Chondrocyte (in vitro differentiated cells): ENCODE measurements at regions not wholly inside any gene's neighbourhood (a gene's known extent, or its start where the extent isn't known, plus 50 kb on each side); places are given as distances from the start of the nearest gene placed in this dataset.

Experiments used
- DNase-seq: peaks from one replicate; pipeline ENCODE4 v3.0.0; 2021; ENCODE audit warnings: mixed read lengths, low spot score
- H3K27ac Mint-ChIP-seq: one replicate; pipeline ENCODE4 v1.8.0; 2021; ENCODE audit warnings: mild to moderate bottlenecking, moderate library complexity, mixed read lengths; ENCODE audit not compliant: unreplicated experiment
- H3K27me3 Mint-ChIP-seq: 2 replicates; pipeline ENCODE4 v1.8.0; 2021; ENCODE audit warnings: low read depth, mixed read lengths
- H3K36me3 Mint-ChIP-seq: 2 replicates; pipeline ENCODE4 v1.8.0; 2021; ENCODE audit warnings: low read depth, mixed read lengths
- H3K4me1 Mint-ChIP-seq: 2 replicates; pipeline ENCODE4 v1.8.0; 2021; ENCODE audit warnings: low read depth, mild to moderate bottlenecking, mixed read lengths
- H3K4me3 Mint-ChIP-seq: one replicate; pipeline ENCODE4 v1.8.0; 2021; ENCODE audit warnings: mild to moderate bottlenecking, moderate library complexity, mixed read lengths; ENCODE audit not compliant: unreplicated experiment
- H3K9me3 Mint-ChIP-seq: 2 replicates; pipeline ENCODE4 v1.8.0; 2021; ENCODE audit warnings: low read depth, mixed read lengths
- TF ChIP-seq, protein P1 (sequence below): fragments of 200-600 bp; sonication (generic); IDR thresholded peaks from 2 replicates; pipeline ENCODE4 v1.5.0; 2021; ENCODE audit warnings: antibody characterized with exemption, mild to moderate bottlenecking, moderate library complexity

DNA sequence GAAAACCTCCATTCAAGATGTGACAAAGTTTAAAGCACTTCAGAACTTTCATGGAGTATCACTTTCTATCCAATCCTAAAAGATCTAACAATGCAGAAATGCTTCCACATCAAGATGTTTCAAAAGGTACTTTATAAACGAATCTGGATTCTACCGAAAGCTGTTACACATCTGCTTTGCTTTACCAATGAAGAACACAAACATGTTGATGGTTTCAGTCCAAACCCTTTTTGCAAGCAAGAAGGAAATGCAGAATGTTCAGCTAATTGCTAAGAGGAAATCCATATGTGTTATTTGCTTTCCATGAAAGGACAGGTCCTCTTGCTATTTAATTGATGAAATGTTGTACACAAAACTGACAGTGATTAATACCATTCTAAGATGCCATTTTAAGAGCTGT lies 419.6 kb downstream of the EFNA5 start:
- Mint-ChIP-seq H3K27ac (no peak overlapping the region), H3K4me1 (peaks cover 24% of the 10 kb centered on the region), H3K9me3 (no peaks in the 10 kb centered on the region), H3K4me3 (no peak overlapping the region), H3K27me3 (no peaks in the 10 kb centered on the region), H3K36me3 (no peaks in the 10 kb centered on the region)
- TF ChIP-seq, protein P1, sequence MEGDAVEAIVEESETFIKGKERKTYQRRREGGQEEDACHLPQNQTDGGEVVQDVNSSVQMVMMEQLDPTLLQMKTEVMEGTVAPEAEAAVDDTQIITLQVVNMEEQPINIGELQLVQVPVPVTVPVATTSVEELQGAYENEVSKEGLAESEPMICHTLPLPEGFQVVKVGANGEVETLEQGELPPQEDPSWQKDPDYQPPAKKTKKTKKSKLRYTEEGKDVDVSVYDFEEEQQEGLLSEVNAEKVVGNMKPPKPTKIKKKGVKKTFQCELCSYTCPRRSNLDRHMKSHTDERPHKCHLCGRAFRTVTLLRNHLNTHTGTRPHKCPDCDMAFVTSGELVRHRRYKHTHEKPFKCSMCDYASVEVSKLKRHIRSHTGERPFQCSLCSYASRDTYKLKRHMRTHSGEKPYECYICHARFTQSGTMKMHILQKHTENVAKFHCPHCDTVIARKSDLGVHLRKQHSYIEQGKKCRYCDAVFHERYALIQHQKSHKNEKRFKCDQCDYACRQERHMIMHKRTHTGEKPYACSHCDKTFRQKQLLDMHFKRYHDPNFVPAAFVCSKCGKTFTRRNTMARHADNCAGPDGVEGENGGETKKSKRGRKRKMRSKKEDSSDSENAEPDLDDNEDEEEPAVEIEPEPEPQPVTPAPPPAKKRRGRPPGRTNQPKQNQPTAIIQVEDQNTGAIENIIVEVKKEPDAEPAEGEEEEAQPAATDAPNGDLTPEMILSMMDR: no peak
- DNase-seq: no peak

DNA sequence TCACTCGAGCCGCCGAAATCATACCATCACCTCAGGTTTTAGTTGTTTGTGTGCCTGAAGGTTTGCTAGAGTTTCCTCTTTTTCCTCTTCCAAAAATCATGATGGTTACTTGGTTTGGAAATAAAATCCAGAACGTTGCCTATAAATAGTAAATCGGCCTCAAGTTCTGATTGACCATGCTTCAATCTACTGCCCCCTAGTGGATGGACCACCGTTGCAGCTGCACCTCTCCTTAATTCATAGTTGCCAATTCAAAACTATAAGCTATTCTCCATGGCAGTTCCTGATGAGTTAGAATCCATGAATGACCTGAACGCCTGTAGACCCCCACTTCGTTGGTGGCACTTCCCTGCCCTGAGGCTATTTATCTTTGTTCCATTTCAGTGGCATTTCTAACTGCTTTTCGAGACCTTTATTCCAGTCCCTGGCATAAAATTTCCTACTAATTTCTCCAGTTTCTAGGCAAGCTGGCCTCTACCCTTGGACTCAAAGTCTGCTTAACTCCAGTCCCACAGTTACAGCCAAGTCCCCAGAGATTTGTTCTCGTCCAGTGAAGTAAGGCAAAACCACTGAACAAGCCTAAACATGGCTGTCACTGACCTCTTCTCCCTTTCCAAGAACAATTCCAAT lies 422.6 kb downstream of the EFNA5 start:
- no peak for DNase-seq
- TF ChIP-seq, protein P1: peak; percentile 82
- no peaks in the 10 kb centered on the region for H3K9me3 Mint-ChIP-seq
- H3K4me3 Mint-ChIP-seq: no peak overlapping the region
- H3K36me3 Mint-ChIP-seq: no peaks in the 10 kb centered on the region
- H3K27me3 Mint-ChIP-seq: no peaks in the 10 kb centered on the region
- H3K4me1 Mint-ChIP-seq: peaks cover 10% of the 10 kb centered on the region
- H3K27ac Mint-ChIP-seq: no peak overlapping the region

DNA sequence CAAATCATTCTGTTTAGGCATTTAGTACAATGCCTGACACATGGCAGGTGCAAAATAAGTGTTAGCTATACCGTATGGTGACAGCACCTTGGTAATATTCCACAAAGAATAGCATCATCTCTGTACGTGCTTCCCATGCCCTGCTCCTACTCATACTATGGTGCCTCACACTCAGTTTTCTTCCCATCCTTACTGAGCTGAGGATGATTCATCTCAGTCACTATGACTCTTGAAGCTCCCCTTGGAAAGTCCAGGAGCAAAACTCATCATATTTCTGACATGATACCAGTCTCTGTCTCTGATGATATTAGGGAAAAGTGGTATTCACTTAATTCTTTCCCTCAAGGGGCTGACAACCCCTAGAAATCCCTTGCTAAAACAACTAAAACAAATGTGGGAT lies 423.3 kb downstream of the EFNA5 start:
- Mint-ChIP-seq H3K27ac (no peak overlapping the region), H3K4me3 (no peak overlapping the region), H3K36me3 (no peaks in the 10 kb centered on the region), H3K27me3 (no peaks in the 10 kb centered on the region), H3K4me1 (peaks cover 3% of the 10 kb centered on the region), H3K9me3 (no peaks in the 10 kb centered on the region)
- no peak for DNase-seq
- TF ChIP-seq, protein P1: no peak

DNA sequence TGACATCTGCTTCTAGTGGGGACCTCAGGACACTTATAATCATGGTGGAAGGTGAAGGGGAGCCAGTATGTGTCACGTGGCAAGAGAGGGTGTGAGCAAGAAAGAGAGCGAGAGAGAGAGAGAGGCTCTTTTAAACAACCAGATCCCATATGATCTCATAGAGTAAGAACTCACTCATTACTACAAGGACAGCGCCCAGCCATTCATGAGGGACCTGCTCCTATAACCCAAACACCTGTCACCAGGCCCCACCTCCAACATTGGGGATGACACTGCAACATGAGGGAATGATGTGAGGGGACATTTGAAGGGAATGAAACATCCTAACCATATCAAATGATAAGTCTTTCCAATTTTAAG lies 427.5 kb downstream of the EFNA5 start:
- Mint-ChIP-seq H3K9me3 (no peaks in the 10 kb centered on the region), H3K27me3 (no peaks in the 10 kb centered on the region), H3K4me1 (no peaks in the 10 kb centered on the region), H3K4me3 (no peak overlapping the region), H3K36me3 (no peaks in the 10 kb centered on the region), H3K27ac (no peak overlapping the region)
- TF ChIP-seq, protein P1: no peak
- no peak for DNase-seq

DNA sequence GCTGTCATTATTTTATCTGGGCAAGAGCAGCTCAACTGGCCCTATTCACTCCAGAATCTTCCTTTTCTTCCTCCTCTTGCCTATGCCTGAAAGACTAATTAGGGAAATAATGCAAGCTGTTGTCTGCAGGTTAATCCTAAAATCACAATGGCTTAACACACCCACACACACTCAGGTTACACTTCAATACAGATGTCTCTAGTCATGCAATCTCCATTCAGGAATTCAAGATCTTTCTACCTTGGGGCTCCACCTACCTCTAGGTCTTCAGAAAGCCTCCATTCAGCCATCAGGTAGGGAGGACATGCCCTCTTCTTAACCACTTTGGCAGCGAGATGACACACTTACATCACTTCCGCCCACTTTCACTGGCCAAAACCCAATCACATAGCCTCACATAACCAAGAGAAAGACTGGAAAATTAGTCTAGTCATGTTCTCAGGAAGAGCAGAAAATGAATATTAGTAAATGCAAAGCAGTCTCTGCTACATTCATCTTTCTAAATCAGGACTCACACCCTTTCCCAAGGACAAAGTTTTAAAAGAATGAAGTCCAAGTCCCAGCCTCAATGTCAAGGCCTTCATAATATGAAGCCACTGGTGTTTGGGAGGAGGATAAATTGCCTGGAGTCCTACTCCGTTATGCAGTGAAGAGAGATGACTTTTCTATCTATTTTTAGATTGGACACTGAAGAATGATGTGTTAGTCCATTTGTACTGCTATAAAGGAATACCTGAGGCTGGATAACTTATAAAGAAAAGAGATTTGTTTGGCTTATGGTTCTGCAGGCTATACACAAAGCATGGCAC lies 428.1 kb downstream of the EFNA5 start:
- Mint-ChIP-seq H3K36me3 (no peaks in the 10 kb centered on the region), H3K27me3 (no peaks in the 10 kb centered on the region), H3K9me3 (no peaks in the 10 kb centered on the region), H3K4me3 (no peak overlapping the region), H3K4me1 (no peaks in the 10 kb centered on the region), H3K27ac (no peak overlapping the region)
- DNase-seq: no peak
- TF ChIP-seq, protein P1: no peak
